Activated CD8-positive, alpha-beta memory T cell treated with anti-CD3 and anti-CD28 coated beads for 4 hours (primary cell): ENCODE measurements at regions not wholly inside any gene's neighbourhood (a gene's known extent, or its start where the extent isn't known, plus 50 kb on each side); places are given as distances from the start of the nearest gene placed in this dataset.

Experiments
- DNase-seq, 2 donors: peaks; one replicate each; pipeline ENCODE4 v3.0.0-alpha.2; 2020; ENCODE audit warnings: low read depth in 2 of 2

DNA sequence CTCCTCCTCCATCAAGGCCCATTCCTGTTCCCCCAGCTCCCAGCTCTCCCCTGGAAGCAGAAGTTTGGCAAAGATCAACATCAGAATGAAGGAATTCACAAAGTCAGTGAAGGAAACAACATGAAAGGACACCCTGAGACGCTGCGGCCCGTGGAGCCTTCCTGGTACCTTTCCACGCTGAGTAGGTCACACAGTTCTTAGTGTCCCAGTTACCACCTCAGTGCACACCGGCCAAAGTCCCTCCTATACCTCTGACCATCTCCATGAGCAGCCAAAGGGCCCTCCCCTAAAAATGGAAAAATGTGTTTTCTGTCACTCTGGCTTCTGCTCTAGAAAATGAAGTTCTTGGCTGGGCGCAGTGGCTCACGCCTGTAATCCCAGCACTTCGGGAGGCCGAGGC lies 191.6 kb upstream of the AGAP1 start:
- no peak for DNase-seq

DNA sequence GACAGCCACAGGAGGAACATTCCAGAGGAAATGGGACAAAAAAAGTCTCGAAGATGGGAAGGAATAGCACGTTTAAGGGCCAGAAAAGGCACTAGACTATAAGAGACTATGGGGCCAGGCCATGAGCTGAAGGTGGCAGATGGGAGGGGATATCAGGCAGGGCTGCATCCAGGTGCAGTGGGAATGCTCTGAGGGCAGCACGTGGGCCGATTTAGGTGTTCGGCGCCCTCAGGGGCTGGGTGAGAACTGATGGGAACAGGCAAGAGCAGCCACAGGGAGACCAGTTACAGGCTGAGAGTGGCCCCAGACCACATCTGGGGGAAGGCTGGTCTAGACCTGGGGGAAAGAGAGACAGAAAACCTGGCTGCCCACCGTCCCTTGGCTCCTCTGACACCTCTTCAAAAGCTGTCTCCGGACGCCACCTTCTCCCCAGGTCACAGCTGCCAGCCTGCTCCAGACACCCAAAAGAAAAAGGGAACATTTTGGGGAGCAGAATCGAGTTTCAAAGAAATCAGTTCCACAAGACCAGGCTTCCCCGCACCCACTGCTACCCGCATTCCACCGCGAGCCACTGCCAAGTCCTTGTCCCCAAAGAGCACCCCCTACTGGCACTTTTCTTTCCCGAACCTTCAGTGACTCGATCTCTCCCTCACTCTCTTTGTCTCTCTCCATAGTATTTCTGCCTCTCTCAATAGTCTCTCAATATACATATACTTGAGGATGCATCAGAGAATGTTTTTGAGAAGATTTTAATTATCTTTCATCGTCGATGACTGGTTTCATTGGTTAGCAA lies 190.1 kb upstream of the AGAP1 start:
- DNase-seq, result no peak

DNA sequence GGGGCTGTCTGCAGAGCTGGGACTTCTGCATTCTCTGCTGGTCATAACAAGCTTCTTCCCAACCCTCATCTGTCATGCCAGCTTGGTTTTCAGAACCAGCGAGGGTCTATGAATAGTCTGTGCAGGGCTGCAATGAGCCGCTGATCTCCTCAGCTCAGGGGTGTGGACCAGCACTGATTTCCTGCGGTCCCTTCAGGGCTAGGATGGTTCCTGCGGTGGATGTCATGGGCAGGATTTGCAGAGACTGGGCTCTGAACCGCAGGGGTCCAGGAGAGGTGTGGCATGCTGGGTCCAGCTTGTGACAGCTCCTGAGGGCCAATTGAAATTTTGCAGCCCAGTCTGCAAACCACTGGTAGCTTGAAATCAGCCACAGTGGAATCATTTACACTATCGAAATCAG lies 188.2 kb upstream of the AGAP1 start:
- no peak for DNase-seq

DNA sequence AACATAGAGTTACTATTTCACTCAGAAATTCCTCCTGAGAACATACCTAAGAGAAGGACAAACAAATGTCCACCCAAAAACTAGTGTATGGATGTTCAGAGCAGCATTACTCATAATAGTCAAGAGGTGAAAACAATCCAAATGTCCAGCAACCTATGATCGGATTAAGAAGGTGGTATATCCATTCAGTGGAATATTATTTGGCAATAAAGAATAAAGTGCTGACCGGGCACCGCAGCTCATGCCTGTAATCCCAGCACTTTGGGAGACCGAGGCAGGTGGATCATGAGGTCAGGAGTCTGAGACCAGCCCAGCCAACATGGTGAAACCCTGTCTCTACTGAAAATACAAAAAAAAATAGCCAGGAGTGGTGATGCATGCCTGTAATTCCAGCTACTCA lies 182.8 kb upstream of the AGAP1 start:
- DNase-seq, result no peak

DNA sequence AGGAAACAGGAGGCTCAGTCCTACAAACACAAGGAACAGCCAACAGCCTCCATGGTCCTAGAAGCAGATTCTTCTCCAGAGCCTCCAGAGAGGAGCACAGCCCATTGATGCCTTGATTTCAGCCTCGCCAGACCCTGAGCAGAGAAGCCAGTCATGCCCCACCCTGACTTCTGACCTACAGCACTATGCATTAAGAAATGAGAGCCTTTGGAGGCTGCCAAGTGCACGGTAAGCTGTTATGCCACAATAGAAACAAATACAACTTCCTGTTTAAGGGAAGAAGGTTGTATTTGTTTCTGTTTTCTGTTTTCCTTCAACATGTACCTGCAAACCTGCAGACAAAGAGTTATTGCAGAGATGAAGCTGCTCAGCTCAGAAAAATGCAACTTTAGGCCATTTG lies 181.3 kb upstream of the AGAP1 start:
- no peak for DNase-seq

DNA sequence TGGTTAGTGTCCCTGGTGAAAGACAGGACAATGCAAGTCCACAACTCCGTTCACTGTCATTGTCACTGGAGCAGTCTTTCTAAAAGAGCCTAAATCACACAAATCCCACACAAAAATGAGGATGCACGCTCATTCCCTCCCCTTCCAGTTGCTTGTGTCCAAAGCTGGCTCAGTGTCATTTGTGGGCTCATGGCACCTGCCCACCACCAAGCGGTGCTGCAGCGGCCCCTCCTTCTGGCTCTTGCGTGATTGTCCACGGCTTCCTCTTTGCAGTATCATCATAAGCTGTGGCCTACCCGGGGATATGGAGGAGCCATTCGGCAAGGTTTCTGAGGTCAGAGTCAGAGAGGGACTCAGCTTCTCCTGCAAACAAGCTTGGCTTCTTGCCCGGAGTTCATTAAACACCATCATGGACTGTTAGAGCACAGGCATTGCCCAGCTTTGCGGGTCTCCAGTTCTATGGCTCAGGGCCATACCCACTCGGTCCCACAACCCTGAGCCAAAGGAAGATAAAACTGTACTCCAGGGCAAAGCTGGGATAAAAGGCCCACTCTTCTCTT lies 179.4 kb upstream of the AGAP1 start:
- no peak for DNase-seq

DNA sequence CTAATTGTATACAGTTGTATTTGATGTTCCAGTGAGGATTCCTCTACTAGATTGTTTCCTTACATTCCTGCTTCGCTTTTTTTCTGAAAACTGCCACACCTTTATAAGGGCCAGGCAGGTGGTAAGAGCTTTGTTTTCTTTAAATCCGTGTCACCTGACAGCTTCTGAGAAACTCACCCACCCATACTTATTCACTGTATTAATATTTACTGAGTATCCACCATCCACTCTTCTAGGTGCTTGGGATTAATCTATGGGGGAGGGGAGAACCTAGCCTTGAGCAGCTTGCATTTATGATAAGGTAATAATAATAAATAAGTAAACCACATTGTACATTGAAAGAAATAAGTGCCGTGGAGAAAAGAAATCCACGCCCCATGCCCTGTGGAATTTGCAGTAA lies 174.7 kb upstream of the AGAP1 start:
- DNase-seq, result no peak

DNA sequence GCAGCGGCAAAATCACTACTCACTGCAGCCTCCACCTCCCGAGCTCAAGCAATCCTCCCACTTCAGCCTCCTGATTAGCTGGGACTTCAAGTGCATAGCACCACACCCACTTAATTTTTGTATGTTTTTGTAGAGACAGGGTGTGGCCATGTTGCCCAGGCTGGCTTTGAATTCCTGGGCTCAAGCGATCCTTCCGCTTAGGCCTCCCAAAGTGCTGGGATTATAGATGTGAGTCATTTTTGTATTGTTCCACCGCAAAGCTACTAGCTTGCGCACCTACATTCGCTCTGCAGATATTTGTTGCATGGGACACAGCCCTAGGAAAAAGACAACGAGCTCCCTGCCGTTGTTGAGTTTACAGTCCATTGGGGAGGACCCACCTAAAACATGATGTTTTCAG lies 173.5 kb upstream of the AGAP1 start:
- no peak for DNase-seq

DNA sequence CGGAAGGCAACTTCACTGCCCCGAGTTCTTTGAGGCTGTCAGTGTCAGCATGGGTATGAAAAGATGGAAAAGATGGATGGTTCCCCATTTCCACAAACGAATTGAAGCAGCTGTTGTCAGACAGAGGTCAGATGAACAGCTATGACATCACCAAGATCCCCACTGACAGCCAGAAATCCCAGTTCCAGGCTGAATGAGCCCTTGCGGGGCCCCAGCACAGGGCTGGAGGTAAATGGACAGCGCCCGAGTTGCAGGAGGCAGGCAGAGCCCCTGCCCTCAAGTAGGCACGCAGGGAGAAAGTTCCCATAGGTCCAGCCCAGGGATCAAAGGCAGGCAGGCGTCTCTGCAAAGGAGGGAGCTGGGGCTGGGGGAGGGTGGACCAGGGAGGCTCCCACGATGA lies 169.5 kb upstream of the AGAP1 start:
- DNase-seq, result no peak

DNA sequence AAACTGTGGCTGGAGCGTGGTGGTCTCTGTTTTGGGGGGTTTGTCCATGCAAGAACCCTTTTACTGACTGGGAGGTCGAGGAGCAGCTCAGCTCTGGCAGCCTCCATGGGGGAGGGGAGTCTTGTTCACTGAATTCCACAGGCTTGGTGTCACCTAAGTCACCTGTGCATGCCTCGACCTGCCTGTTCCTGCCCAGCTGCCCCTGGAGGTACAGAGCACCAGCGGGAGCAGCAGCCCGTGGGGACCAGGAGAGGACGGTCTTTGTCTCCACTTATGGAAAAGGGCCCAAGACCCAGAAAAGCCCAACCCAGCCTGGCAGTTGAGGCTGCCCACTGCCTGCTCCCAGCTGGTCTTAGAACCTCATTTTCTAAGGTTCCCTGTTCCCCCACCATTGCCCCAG lies 168.7 kb upstream of the AGAP1 start:
- DNase-seq, result no peak

DNA sequence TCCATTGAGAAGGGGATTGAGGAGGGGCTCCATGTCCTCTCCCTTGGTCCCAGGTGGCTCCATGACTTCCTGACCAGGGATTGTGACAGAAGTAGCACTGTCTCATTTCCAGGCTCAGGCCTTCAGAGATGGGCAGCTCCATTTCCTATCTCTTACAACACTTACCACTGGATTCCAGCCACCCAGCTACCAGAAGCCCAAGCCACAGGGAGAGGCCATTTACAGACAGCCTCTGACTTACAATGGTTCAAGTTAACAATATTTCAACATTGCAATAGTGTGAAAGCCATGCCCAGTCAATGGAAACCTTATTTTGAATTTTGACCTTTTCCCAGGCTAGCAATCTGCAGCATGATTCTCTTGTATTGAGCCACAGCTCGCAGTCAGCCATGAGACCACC lies 164.9 kb upstream of the AGAP1 start:
- no peak for DNase-seq

DNA sequence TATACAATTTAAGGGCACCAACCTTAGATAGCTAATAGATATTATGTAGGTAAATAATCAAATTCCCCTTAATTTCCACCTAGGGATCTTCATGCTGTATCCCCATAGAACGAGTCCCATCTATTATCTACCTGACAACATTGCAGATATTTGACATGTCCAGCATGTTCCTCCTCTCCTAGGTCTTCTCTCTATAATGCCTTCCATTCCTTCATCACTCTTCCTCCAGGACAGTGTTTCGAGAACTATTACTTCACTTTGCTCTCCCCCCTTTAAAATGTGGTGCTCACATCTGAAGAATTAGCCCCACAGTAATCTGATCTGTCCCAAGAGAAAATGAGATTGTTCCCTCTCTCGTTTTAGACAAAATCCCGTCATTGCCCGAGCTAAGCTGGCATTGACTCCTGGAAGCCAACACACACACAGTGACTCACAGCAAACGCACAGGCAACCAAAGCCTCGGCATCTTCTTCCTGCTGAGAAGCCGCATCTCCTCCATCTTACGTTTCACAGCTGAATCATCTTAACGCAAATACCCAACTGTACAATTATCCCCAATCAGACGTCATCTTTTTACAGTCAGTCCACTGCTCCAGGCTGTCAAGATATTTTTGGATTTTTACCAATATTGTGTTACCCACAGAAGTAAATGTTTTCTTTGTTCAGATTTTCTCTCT lies 162.9 kb upstream of the AGAP1 start:
- no peak for DNase-seq

DNA sequence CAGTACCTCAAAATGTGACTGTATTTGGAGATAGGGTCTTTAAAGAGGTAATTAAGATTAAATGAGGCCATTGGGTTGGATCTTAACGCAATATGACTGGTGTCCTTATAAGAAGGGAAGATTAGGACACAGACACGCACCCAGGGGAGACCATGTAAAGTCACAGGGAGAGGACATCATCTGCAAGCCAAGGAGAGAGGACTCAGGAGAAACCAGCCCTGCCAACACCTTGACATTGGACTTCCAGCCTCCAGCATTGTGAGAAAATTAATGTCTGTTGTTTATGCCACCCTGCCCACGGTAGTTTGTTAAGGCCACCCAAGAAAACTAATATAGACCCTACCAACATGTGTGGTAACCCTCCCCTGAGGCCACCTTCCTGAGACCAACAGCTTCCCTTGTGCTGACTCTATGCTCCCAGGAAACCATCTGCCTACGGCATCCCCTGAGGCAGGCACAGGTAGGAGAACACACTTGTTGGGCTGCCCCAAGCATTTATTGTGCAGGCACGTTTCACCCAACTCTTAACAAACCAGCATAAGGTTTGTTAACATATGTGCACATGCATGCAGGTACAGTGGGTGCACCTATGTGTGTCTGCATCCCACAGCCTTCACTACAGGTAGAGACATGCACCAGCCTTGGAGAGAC lies 161.5 kb upstream of the AGAP1 start:
- DNase-seq, result no peak

DNA sequence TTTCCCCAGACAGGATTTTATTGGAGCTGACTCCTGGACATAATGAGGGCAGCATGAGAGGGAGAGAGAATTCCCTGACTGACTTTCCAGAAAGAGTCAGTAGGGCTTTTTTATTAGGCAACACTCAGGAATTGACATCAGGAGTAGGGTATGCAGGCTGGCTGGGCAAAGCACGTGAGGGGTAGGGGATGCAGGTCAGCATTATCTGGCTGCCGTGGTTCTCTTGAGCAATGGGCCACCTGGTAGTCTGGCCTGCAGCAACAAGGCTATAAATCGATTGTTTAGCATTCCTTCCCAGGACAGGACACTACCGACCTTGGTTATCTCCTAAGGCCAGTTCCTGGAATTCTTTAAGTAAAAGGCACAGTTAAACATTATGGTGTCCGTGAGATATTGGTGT lies 160.8 kb upstream of the AGAP1 start:
- no peak for DNase-seq

DNA sequence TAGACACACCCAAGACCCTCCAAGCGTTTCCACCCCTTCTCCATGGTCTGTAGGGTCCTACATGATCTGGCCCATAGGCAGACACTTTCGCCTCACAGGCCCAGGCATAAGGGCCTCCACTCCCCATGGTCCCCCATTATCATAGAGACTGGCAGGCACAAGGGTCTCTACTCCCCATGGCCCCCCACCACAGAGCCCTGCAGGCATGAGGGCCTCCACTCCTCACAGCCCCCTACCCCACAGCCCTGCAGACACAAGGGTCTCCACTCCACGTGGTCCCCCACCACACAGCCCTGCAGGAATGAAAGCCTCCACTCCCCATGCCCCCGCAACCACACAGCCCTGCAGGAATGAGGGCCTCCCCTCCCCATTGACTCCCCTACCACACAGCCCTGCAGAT lies 159.7 kb upstream of the AGAP1 start:
- no peak for DNase-seq

DNA sequence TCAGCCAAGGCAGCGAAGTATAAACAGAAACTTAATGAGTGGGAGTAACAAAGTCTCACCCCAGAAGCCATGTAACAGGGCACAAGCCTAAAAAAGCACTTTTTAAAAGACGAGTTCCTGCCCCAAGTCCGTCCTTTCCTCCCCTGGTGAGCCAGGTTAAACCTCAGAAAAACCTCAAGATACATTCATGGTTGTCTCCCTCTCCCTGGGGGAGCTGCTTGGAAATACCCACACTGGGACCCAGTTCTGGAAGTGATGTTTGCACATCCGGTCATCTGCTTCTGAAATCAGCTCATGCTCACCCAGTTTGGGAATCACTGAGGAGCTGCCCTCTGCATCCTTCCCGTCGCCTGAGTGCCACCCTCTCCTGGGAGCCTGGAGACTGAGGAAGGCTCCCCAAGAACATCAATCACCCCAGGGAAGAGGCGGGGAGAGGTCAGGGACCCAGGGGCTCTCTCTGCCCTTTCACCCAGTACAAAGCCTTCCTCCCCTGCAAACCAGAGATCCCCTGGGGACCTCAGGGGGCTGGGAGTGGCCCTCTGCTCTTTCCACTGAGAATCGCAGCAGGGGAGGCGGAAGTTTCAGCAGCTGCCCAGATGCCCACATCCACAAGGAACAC lies 150.6 kb upstream of the AGAP1 start:
- no peak for DNase-seq

DNA sequence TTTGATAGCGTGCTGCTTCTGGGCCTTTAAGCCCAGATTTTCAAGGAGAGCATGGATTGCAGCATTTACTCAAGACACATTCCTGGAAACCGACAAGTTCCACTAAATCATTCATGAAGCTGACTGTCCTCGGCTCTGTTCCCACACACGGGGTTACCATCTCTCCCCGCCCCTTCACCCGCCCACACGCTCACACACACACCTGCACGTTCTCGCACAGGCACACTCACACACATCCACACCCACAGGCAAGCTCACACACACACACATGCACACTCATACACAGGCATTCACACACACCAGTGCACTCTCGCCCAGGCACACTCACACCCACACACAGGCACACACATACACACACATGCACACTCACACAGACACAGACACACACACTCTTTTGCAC lies 150.0 kb upstream of the AGAP1 start:
- no peak for DNase-seq

DNA sequence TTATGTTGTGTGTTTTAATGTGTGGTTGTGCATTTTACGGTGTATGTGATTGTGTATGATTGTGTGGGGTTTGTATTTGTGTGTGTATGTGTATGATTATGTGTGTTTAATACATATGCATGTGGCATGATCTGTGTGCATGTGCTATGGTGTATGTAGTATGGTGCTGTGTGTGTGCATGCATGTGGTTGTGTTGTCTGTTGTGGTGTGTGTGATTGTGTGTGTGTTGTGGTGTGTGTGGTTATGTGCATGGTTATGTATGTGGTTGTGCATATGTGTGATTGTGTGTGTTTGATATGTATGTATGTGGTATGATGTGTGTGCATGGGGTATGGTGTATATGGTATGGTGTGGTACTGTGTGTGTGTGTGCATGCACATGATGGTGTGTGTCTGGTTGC lies 148.1 kb upstream of the AGAP1 start:
- no peak for DNase-seq

DNA sequence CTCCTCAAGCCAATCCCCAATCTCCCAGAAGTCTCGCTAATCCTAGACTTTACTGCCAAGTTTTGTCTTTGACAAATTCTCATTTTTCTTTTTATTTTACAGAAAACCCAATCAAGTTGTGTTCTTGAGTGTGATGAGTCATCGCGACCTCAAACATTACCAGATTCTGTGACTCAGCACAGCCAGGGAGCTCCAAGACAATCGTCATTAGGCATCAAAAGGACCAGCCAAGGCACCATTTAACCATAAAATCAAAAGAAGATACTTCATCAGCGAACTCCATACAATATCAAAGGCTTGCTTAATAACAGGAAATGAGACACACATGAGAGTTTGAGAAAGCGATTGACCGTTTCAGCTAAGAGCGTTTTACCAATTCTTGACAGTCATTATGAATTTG lies 146.2 kb upstream of the AGAP1 start:
- DNase-seq, result no peak

DNA sequence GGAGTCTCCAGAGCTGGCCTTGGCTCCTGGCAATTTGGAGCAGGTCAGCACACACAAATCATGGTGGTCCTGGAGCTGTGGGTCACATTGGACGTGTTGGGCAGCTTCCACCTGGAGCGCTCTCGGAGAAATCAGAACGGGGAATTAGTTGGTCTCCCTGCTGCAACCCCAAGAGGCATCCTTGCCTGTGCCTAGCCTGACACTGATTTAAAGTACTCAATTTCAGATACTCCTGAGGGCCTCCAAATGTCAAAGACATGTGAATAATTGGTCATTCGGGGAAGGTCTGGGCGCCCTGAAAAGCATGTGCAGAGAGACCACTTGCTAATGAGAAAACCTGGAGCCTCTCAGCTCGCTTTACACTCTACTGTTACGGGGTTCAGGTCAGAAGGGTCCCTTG lies 145.5 kb upstream of the AGAP1 start:
- DNase-seq, result no peak

DNA sequence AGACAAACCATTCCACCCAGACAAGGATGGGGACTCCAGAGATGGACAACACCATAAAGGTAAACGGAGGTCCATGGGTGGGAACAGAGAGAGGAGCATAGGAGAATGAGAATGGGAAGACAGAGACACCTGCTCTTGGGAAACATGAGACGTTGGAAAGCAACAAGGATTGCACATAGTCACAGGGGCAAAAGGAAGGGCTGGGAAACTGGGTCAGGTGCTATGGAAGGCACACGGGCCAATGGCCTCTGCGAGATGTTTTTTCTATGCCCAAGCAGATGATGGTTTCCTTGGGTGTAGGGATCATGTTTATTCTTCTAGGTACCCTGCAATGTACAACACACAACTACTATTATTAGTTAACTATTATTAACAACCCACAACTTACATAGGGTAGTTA lies 143.6 kb upstream of the AGAP1 start:
- DNase-seq, result no peak

DNA sequence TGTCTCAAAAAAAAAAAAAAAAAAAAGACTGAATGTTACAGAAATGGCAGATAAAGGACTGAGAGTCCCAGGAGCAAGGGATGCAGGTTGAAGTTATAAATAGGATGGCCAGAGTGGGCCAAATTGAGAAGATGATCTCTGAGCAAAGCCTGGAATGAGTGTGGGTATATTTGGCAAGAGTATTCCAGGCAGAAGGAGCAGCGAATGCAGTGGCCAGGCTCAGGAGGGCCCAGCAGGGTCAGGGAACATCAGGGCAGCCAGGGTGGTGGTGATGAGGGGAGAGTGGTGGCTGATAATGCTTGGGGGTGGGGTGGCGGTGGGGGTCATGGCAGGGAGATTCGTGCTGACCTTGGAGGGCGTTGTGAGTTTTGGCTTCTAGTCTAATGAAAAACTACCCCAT lies 141.3 kb upstream of the AGAP1 start:
- no peak for DNase-seq

DNA sequence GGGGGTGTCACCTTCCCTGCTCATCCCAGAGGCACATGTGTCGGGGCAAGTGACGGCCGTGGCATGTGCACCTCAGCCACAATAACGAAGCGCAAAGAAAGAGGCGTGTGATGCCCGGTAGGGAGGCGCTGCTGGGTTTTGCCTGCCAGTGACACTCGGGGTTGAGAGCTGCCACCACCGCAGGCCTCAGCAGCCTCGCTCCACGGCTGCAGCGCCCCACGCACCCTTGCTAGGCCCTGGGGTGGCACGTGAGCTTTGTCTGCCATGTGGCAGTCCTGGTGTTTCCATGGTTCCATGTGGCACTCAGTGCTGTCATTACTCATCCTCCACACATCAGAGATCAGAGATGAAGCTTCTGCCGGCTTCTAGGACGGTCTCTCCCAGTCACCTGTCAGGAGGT lies 136.0 kb upstream of the AGAP1 start:
- DNase-seq, result no peak
